ENCODE measurements at regions not wholly inside any gene's neighbourhood (a gene's known extent, or its start where the extent isn't known, plus 50 kb on each side); places are given as distances from the start of the nearest gene placed in this dataset.

GRCh38 chr1:30110846-30111245 is 612.5 kb downstream of the MATN1 start (continued):
- TF ChIP-seq POLR2A (IDR thresholded peaks at IDR 0.05; ENCODE audit: borderline replicate concordance, extremely low read depth, insufficient read depth, insufficient read length) (no peak), REST (IDR thresholded peaks at IDR 0.05; ENCODE audit: low read depth) (no peak), TCF7L2 (IDR thresholded peaks at IDR 0.05; ENCODE audit: borderline replicate concordance, extremely low read depth, insufficient read depth, insufficient read length) (no peak), EZH2 (IDR thresholded peaks at IDR 0.05) (no peak), YY1 (IDR thresholded peaks at IDR 0.05; ENCODE audit: extremely low read depth, insufficient replicate concordance, low read depth, low read length) (no peak), CEBPB (IDR thresholded peaks at IDR 0.05; ENCODE audit: low read depth) (no peak)

- H4K20me1 ChIP-seq (ENCODE audit: insufficient read depth), result no peaks in the 10 kb centered on the region
- H3K4me2 ChIP-seq (ENCODE audit: low read length), result no peak overlapping the region
- H3K4me3 ChIP-seq (replicated peaks in 1 of 2; ENCODE audit: low read depth in 1 of 2, low read length in 2 of 2), result no peak overlapping the region
- no peak for DNase-seq (ENCODE audit: low read depth, low spot score)
- no peak for ATAC-seq
- no peaks in the 10 kb centered on the region for H3K4me1 ChIP-seq (ENCODE audit: control insufficient read depth in 1 of 2, insufficient read depth in 2 of 2, low read length in 2 of 2)
- no peak overlapping the region for H3K27ac ChIP-seq (ENCODE audit: low read depth, low read length)
- H3K9me3 ChIP-seq (ENCODE audit: control insufficient read depth in 1 of 2, insufficient read depth in 1 of 2, low read depth in 1 of 2, low read length in 2 of 2), result no peaks in the 10 kb centered on the region
- peaks cover 40% of the 10 kb centered on the region for H3K27me3 ChIP-seq (ENCODE audit: insufficient read depth, low read length)
- RAD21 ChIA-PET (ENCODE audit: low non-redundant PET in 1 of 2, low total read pairs in 2 of 2, uncharacterized antibody in 2 of 2, unreplicated experiment in 2 of 2), result no interaction called here
- no peak overlapping the region for H3K9ac ChIP-seq (ENCODE audit: low read length)
- no peak overlapping the region for H2AFZ ChIP-seq (ENCODE audit: low read depth, low read length, poor library complexity, severe bottlenecking)
- H3K9me2 ChIP-seq (ENCODE audit: insufficient read depth), result no peaks in the 10 kb centered on the region
- H3K79me2 ChIP-seq (ENCODE audit: insufficient read depth, low read length), result no peaks in the 10 kb centered on the region
- TF ChIP-seq ZNF274 (IDR thresholded peaks at IDR 0.05; ENCODE audit: low read depth, low read length), result no peak
- no peaks in the 10 kb centered on the region for H3K36me3 ChIP-seq (ENCODE audit: control insufficient read depth in 1 of 2, insufficient read depth in 2 of 2, low read length in 2 of 2)
- CTCF ChIA-PET, result no interaction called here
- intact Hi-C loops (cut with micrococcal nuclease), result loop anchor here (1.0 to 2.0 kb wide), 4 partner anchors 412 to 873 kb away; partner anchors contain the start of gene PTPRU
- POLR2A ChIA-PET, result no interaction called here
- BruUV-seq (replicated peaks), result no TSS peak
Observed at GRCh38 chr1:30109853-30110252, 613.5 kb downstream of the MATN1 start.

Data from HCT116 (cell line).